Lung (tissue), 11 donors: ENCODE measurements at regions not wholly inside any gene's neighbourhood (a gene's known extent, or its start where the extent isn't known, plus 50 kb on each side); places are given as distances from the start of the nearest gene placed in this dataset.
A peak's percentile ranks its signal among the peaks of the same experiment; 100 is the strongest.

Experiments
- ATAC-seq: fragments of 200-7000 bp; cut with Tn5 transposase; one replicate; pipeline ENCODE4 v1.9.1; 2020; ENCODE audit warnings: moderate number of reproducible peaks; ENCODE audit not compliant: insufficient read depth, low FRiP score
- DNase-seq, 3 donors: peaks; one replicate each; pipeline ENCODE4 v3.0.0-alpha.2; 2013 to 2017
- H3K27ac ChIP-seq, 2 donors: one replicate each; pipeline ENCODE4 v1.5.1; 2013; ENCODE audit warnings: mild to moderate bottlenecking in 2 of 2, moderate library complexity in 2 of 2, control low read depth in 1 of 2, inconsistent platforms in 1 of 2, low read depth in 1 of 2, low read length in 1 of 2
- H3K27me3 ChIP-seq, 3 donors: one replicate each; pipeline ENCODE4 v1.5.1; 2013; ENCODE audit warnings: low read length in 2 of 3; ENCODE audit not compliant: control insufficient read depth in 3 of 3, insufficient read depth in 3 of 3
- H3K36me3 ChIP-seq, 4 donors: one replicate each; pipeline ENCODE4 v1.5.1; 2013; ENCODE audit warnings: low read length in 4 of 4, mild to moderate bottlenecking in 1 of 4, moderate library complexity in 1 of 4; ENCODE audit not compliant: control insufficient read depth in 4 of 4, insufficient read depth in 4 of 4
- H3K4me1 ChIP-seq, 5 donors: one replicate each; pipeline ENCODE4 v1.5.1; 2013; ENCODE audit warnings: low read length in 5 of 5, mild to moderate bottlenecking in 2 of 5, moderate library complexity in 1 of 5; ENCODE audit not compliant: control insufficient read depth in 5 of 5, insufficient read depth in 5 of 5
- H3K4me3 ChIP-seq: one replicate; pipeline ENCODE4 v1.5.1; 2013; ENCODE audit warnings: mild to moderate bottlenecking, control low read depth, moderate library complexity
- H3K9ac ChIP-seq, 2 donors: one replicate each; pipeline ENCODE4 v1.5.1; 2013; ENCODE audit warnings: low read length in 2 of 2, control low read depth in 1 of 2; ENCODE audit not compliant: insufficient read depth in 1 of 2
- H3K9me3 ChIP-seq, 4 donors: one replicate each; pipeline ENCODE4 v1.5.1; 2013; ENCODE audit warnings: low read length in 3 of 4, mild to moderate bottlenecking in 1 of 4, moderate library complexity in 1 of 4; ENCODE audit not compliant: control insufficient read depth in 4 of 4, insufficient read depth in 3 of 4
- CTCF ChIP-seq: IDR thresholded peaks from 2 replicates; pipeline ENCODE4 v1.5.1; 2012; ENCODE audit warnings: mild to moderate bottlenecking; ENCODE audit errors: control extremely low read depth, extremely low read depth
- WGBS, 2 donors: extraction: QIAGEN DNeasy Blood & Tissue Kit; methylation state at CpG; one replicate each; pipeline ENCODE4 v1.1.7; 2013; 5-methylcytosine and 5-hydroxymethylcytosine counted together
- donor health status: control.
- donor health status: control.
- donor health status: Bipolar disorder and iron deficiency.
- donor health status: healthy.
- donor health status: DM: yes; HTN: yes; CAD: no.

GRCh38 chr16:80176114-80176513 lies 364.7 kb upstream of the DYNLRB2 start:
- Histone ChIP-seq H3K9ac (no peak overlapping the region), H3K4me3 (no peak overlapping the region), H3K36me3 (no peaks in the 10 kb centered on the region), H3K27ac (no peak overlapping the region), H3K9me3 (peaks cover 0 to 4% (median 1%) of the 10 kb centered on the region in 4 donors), H3K27me3 (peaks cover 0 to 2% (median 0%) of the 10 kb centered on the region in 3 donors), H3K4me1 (peaks cover 0 to 3% (median 0%) of the 10 kb centered on the region in 5 donors)
- ATAC-seq (no peak), DNase-seq (no peak)
- 91 to 93% methylated on average over 1 of the region's 1 CpG for WGBS, 2 donors
- TF ChIP-seq CTCF = no peak

- Histone ChIP-seq H3K4me3 (no peak overlapping the region), H3K27me3 (peaks cover 0 to 2% (median 0%) of the 10 kb centered on the region in 3 donors), H3K36me3 (no peaks in the 10 kb centered on the region), H3K9me3 (peaks cover 0 to 4% (median 2%) of the 10 kb centered on the region in 4 donors), H3K4me1 (peaks cover 0 to 3% (median 0%) of the 10 kb centered on the region in 5 donors), H3K27ac (no peak overlapping the region), H3K9ac (no peak overlapping the region)
- ATAC-seq (no peak), DNase-seq (no peak)
- no peak for TF ChIP-seq CTCF
- WGBS, 2 donors = 85 to 88% methylated on average over 1 of the region's 1 CpG
Measured at GRCh38 chr16:80175011-80175410, 365.8 kb upstream of the DYNLRB2 start.

- Histone ChIP-seq H3K4me3 (no peak overlapping the region), H3K4me1 (peaks cover 0 to 3% (median 0%) of the 10 kb centered on the region in 5 donors), H3K27ac (no peak overlapping the region), H3K9ac (no peak overlapping the region), H3K9me3 (peaks cover 0 to 4% (median 2%) of the 10 kb centered on the region in 4 donors), H3K27me3 (no peaks in the 10 kb centered on the region), H3K36me3 (no peaks in the 10 kb centered on the region)
- peak; percentile 47 for ATAC-seq
- no peak for TF ChIP-seq CTCF
- peak in 2 of 3 donors; percentile 16 to 32 for DNase-seq
- 70 to 80% methylated on average over 2 of the region's 2 CpGs for WGBS, 2 donors
Measured at GRCh38 chr16:80174416-80174815, 366.4 kb upstream of the DYNLRB2 start.

- no peaks in the 10 kb centered on the region for H3K36me3 ChIP-seq
- 73 to 81% methylated on average over 4 of the region's 4 CpGs for WGBS, 2 donors
- H3K9me3 ChIP-seq = peaks cover 0 to 4% (median 2%) of the 10 kb centered on the region in 4 donors
- no peak overlapping the region for H3K4me3 ChIP-seq
- ATAC-seq (no peak), DNase-seq (no peak)
- no peak overlapping the region for H3K9ac ChIP-seq
- H3K27ac ChIP-seq = no peak overlapping the region
- no peaks in the 10 kb centered on the region for H3K4me1 ChIP-seq
- H3K27me3 ChIP-seq = no peaks in the 10 kb centered on the region
- no peak for TF ChIP-seq CTCF
Measured at GRCh38 chr16:80171746-80172145, 369.0 kb upstream of the DYNLRB2 start.
